ENCODE measurements at regions not wholly inside any gene's neighbourhood (a gene's known extent, or its start where the extent isn't known, plus 50 kb on each side); places are given as distances from the start of the nearest gene placed in this dataset.

GRCh38 chr18:4908328-4908727, 288.7 kb downstream of the AKAIN1 start:
- TF ChIP-seq CTCF (IDR thresholded peaks at IDR 0.05; ENCODE audit: low read depth, low read length), result no peak
- no peak overlapping the region for H3K4me3 ChIP-seq (replicated peaks in 1 of 2; ENCODE audit: low read depth in 2 of 2, low read length in 2 of 2)
- DNase-seq (ENCODE audit: low read depth in 2 of 2), result no peak

- TF ChIP-seq CTCF (IDR thresholded peaks at IDR 0.05; ENCODE audit: low read depth, low read length), result no peak
- no peak overlapping the region for H3K4me3 ChIP-seq (replicated peaks in 1 of 2; ENCODE audit: low read depth in 2 of 2, low read length in 2 of 2)
- no peak for DNase-seq (ENCODE audit: low read depth in 2 of 2)
Observed at GRCh38 chr18:4906856-4907255, 290.2 kb downstream of the AKAIN1 start.

GRCh38 chr18:4888251-4889040, 308.6 kb downstream of the AKAIN1 start:
- no peak for TF ChIP-seq CTCF (IDR thresholded peaks at IDR 0.05; ENCODE audit: low read depth, low read length)
- H3K4me3 ChIP-seq (replicated peaks in 1 of 2; ENCODE audit: low read depth in 2 of 2, low read length in 2 of 2), result no peak overlapping the region
- DNase-seq (ENCODE audit: low read depth in 2 of 2), result no peak

- no peak for TF ChIP-seq CTCF (IDR thresholded peaks at IDR 0.05; ENCODE audit: low read depth, low read length)
- DNase-seq (ENCODE audit: low read depth in 2 of 2), result no peak
- no peak overlapping the region for H3K4me3 ChIP-seq (replicated peaks in 1 of 2; ENCODE audit: low read depth in 2 of 2, low read length in 2 of 2)
Observed at GRCh38 chr18:4878480-4878879, 318.6 kb downstream of the AKAIN1 start.

- DNase-seq (ENCODE audit: low read depth in 2 of 2), result no peak
- no peak overlapping the region for H3K4me3 ChIP-seq (replicated peaks in 1 of 2; ENCODE audit: low read depth in 2 of 2, low read length in 2 of 2)
- TF ChIP-seq CTCF (IDR thresholded peaks at IDR 0.05; ENCODE audit: low read depth, low read length), result no peak
Observed at GRCh38 chr18:4871197-4871596, 325.9 kb downstream of the AKAIN1 start.

- DNase-seq (ENCODE audit: low read depth in 2 of 2), result no peak
- no peak overlapping the region for H3K4me3 ChIP-seq (replicated peaks in 1 of 2; ENCODE audit: low read depth in 2 of 2, low read length in 2 of 2)
- no peak for TF ChIP-seq CTCF (IDR thresholded peaks at IDR 0.05; ENCODE audit: low read depth, low read length)
Observed at GRCh38 chr18:4870177-4870773, 326.8 kb downstream of the AKAIN1 start.

All from cardiac fibroblast (primary cell).